GM19397 (cell line): ENCODE measurements at regions not wholly inside any gene's neighbourhood (a gene's known extent, or its start where the extent isn't known, plus 50 kb on each side); places are given as distances from the start of the nearest gene placed in this dataset.

Experiments
- ATAC-seq: cut with Tn5 transposase; IDR thresholded peaks from one replicate; pipeline ENCODE4 v1.9.1; 2021; ENCODE audit warnings: mild to moderate bottlenecking, moderate library complexity; ENCODE audit not compliant: unreplicated experiment

DNA sequence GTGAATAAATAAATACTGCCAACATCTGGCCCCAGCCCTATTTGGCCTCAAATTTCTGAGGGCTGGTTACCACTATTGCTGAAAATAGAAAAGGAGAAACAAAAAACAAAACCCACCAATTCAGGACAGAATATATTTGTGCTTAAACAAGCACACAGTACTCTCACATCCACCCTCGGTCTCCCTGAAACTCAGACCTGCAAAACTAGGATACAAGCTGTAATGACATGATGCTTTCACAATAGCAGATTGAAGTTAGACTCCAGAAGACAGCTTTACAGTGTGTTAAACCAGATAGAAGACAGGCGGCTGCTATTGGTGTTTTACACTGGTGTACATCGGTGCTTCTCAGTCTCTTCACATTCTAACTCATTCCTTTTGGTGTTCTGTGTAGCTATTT, 214.9 kb upstream of the DMRT1 start:
- ATAC-seq: no peak

DNA sequence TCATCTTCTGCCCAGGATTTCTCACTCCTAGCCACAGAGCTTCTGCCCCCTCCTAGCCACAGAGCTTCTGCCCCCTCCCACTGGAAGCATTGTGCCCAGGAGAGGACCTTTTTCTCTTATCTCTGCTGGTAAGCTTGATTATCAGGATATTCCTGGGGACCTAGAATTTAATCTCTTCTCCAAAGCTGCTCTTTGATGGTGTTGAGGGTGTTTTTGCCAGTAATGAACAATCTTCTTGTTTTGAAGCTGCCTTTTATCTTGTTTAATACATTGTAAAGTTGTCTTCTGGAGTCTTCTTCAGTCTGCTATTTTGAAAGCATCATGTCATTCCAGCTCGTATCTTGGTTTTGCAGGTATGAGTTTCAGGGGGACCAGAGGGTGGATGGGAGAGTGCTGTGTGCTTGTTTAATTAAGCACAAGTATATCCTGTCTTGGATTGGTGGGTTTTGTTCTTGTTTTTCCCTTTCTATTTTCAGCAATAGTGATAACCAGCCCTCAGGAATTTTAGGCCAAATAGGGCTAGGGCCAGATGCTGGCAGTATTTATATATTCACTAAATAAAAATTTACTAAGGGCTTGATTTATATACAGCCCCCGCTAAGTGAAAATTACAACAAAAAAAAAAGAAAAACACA, 214.0 kb upstream of the DMRT1 start:
- no peak for ATAC-seq

DNA sequence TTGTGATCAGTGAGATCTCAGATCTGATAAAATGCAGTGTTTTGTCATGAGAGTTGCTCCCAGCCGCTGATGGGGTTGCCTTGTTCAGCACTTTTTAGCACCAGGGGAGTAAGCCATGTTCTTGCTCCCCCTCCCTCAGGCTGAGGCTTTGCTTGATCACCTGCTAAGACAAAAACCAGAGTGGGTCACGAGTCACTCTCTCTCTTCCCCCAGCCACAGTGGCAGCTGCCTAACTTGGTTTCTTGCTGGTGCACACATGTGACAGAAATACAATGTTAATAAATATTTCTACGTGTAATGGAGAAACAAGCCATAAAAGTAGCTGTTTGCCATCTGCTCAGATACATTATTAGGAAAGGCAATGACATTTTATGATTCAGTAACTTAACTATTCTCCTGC, 212.4 kb upstream of the DMRT1 start:
- no peak for ATAC-seq

DNA sequence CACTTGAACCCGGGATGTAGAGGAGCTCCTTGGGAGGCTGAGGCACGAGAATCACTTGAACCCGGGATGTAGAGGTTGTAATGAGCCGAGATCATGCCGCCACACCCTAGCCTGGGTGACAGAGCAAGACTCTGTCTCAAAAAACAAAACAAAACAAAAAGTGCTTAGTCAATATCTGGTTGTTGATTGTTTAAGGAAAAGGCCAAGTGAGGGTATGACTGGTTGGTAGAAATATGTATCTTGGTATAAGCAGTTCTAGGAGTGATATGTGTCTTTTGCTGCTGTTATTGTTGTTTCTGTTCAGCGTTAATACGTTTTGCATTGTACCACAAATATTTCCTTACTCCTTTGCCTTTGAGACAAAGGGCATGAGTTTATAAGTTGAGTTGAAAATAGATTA, 210.7 kb upstream of the DMRT1 start:
- ATAC-seq: no peak

DNA sequence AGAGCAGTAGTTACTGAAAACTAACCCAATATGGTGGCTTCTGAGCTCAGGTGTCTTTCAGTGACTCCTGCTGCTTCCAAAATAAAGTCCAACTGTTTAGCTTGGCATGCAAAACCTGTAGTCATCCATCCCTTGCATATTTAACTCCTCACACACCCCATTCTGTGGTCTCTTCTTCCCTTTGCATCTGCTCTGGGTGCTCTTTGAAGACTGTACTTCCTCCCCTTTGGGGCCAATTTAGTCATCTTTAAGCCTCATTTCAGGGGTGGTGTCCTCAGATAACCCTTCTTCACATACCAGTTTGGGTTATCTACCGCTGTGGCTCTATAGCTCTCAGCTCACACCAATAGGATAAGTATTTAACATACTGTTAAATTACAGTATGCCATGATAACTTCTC, 209.9 kb upstream of the DMRT1 start:
- no peak for ATAC-seq

DNA sequence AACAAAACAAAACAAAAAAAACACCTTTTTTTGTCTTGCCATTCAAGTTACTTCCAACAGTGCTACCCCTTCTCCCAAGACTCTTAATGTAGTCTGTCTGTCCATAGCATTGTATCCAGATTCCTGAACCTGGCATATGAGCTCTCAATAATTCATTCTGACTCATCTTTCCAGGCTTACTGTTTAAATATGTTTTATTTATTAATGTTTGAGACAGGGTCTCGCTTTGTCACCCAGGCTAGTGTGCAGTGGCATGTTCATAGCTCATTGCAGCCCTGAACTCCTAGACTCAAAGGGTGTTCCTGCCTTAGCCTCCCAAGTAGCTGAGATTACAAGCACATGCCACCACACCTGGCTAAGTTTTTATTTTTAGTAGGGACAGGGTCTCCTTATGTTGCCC, 208.0 kb upstream of the DMRT1 start:
- ATAC-seq: no peak

DNA sequence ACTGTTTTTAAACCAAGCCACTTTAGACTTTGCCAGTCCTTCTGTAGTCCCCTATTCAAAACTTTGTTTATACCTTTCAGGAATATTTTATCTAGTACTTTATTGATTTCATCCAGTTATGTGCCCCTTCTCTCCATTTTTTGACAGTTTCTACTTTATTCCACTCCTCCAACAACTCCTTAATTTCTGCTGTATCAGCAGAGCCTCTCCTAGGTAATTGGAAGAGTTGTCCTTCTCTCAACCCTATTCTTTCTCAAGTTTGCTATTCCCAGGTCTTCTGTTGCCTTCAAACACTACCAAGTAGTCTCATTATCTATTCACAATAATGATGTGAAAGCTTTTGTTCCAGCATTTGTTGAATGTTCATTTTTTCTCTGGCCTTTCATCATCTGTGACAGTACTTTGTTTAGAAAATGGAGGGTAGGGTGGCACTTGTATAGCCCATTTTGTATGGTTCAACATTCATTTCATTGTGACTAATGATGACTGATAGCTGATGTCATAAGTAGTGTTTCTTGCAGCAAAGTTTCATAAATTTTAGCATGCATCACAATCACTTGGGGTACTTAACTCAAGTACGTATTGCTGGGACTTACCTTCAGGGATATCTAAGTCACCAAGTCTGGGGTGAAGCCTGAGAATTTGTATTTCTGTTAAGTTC, 204.4 kb upstream of the DMRT1 start:
- ATAC-seq: no peak

DNA sequence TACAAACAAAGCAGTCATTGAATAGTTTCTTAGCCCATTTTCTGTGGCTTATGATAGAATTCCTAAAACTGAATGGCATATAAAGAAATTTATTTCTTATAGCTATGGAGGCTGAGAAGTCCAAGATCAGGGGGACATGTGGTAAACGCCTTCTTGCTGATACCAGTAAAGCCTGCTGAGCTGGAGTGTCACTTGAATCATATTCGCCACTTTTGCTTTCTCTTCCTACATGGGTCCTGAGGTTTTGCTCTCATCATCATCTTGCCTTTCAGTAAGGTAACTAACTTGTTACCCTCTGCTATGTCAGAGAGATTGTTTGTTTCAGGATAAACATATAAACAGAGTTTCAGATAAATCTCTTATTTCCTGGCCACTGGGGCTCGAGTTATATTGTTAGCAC, 203.3 kb upstream of the DMRT1 start:
- no peak for ATAC-seq

DNA sequence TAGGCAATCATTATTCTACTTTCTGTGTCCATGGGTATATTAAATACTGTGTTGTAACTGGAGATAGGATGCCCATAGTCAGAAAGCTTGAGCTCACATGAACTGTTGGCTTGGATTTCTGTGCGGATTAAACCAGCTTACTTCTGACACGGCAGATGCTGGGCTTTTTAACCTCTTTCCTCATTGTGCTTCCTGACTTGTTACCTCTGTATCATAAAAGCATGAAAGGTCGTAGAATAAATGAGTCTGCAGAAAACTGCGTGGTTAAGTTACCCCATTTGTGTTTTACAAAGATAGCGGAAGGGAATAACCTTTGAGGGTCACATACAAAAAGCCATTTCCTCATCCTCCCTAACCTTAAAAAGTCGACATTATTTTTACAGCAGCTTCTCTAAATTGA, 199.5 kb upstream of the DMRT1 start:
- ATAC-seq: no peak

DNA sequence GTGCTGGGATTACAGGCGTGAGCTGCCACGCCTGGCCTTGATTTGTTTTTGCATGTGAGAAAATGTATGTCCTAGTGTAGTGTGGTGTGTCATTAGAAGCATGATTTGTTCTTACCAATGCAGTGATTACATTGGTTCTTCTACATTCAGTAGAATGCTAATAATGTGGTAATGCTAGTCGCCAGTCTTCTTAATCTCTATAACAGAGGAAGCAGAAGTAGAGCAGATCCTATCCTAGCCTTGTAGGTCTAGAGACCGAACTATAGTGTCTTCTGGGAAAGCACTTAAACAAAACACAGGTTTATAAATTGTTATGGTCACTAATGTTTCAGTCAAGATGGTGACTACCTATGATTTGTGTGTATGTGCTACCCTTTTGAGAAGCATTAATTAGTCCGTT, 197.5 kb upstream of the DMRT1 start:
- ATAC-seq: no peak

DNA sequence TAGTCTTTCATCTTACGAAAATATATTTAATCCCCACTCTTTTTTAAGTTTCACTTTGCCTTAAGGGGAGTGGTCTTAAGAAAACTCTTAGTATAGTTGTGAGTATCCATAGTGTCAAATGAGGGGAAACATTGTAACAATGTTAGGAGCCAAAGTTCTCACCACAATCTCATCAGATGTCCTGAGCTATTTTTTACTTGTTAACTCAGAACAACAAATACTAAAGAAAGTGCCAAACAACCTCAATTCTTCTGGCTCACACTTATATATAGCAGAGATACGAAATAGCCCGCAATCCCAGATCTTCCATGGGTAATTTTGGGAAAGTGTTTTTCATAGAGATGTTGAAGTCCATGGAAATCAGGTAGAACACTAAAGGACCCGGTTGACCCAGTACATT, 194.0 kb upstream of the DMRT1 start:
- ATAC-seq: no peak

DNA sequence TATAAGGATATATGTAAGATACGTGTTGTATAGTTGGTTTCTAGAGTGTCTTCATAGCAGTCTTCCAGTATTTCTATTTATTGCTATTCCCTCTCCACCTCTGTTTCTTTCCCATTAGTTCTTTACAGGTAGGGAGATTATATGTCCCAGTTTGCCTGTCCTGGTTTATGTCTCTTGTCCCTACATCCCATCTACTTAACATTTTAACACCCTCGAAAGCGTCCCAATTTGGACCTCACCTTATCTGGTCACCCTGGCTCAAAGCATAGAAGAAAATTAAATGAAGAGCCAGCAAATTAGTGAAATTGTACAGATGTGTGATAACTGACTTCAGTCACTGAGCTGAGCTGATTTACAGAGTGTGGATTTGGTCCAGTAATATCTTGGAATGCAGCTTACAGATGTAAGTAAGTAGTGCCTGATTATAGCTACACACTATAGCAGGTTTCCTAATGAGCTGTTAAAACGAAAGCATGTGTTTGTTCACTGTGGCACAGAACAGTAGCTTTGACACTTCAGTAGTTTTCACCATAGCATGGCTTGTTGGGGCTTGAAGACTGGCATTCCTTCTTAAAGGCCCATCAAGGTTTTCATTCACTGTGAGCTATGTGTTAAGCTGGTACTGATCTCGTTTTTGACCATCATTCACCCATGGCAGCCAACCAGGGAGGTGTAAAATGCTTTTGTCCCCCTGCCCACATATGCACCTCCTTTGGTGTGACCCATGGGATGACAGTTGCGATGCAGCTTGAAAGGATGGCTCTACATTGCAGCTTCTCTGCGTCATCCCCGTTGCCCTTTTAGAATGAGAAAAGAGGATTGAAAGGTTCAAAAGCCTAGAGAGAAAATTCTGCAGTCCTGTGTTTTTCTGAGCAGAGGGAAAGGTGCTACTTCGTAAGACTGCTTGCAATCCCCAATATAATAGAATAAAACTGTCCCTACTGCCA, 192.1 kb upstream of the DMRT1 start:
- no peak for ATAC-seq

DNA sequence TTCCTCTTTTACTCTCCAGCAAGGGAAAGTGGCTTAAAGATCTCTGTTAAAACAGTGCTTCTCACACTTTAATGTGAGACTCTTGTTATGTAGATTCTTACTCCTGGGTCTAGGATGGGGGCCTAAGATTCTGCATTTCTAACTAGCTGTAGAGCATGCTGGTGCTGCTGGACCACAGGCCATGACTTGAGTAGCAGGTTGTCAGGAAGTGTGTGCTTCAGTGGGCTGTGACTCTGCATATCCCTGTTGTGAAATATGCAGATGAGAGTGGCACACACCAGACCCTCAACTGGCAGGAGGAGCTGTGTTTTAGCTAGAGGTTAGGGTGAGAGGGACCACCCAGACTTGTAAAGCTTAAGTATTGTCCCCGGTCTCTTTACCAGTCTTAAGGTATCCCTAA, 191.1 kb upstream of the DMRT1 start:
- no peak for ATAC-seq

DNA sequence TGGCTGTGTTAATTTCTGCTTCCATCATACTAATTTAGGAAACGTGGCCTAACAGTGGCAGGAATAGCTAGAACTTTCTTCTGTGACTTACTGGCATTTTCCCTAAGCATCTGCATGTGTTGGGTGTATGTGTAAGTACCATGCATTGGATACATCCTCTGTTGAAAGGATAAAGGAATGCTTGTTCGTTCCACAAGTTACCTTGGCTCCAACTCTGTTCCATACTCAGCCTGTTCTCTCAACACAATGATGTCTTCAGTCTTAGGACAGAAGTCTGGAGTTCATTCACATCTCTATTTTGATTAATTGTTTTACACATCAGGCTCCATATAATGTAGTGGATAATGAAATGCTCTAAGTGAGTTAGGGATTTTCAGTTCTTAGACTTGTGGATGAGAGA, 190.1 kb upstream of the DMRT1 start:
- ATAC-seq: no peak

DNA sequence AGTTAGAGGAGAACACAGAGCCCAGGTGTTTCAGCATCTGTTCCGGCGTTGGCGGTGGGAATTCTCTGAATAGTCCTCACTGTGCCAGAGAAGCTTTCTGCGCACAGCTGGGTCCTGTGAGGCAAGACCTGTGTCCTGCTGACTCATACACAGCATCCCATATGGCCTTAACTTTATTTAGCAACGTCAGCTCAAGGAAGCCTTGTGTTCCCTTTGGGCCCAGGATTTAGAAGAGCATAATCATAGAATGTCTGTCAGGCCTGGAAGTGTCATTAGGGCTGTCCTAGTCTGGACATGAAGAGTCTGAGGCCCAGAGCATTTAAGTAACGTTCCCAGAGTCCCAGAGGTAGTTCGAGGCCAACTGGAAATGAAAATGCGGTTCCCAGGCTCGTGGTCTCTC, 188.6 kb upstream of the DMRT1 start:
- ATAC-seq: no peak

DNA sequence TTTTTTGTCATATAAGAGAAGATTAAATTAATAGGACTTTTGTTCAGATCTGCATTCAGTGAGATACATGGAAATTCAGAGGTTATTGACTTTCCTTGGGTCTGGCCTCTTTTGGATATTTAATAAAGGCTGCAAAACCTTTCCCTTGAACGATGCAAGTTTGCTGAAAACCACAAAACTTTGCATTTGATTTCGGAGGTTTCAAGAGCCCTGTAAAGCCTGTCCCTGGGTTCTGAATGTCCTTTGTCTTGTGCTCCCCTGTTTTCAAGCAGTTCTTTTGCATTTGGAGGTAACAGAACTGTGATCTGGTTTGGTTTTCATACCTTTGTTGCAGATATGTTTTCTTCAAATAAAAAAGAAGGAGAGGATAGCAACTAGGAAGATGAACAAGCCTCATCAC, 188.1 kb upstream of the DMRT1 start:
- no peak for ATAC-seq

DNA sequence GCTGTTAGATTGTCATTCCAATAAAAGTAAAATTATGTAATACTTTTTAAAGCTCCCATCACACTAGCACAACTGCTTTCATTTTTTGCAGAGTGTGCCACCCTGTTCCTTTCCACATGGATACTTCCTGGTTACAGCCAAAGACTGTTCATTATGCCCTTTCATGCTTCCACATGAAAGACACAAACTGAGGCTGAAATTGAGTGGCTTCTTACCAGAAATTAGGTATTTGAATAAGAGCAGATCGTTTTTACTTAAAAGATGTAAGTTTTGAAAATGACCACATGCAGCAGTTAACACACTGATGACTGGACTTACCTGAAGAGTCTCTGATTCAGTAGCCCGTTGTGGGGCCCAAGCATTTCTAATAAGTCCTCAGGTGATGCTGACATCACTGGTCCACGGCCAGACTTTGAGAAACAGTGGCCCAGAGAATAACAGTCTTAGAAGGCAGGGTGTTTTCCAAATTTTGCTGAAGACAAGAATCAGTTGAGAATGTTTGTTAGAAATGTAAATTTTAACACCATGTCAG, 187.6 kb upstream of the DMRT1 start:
- ATAC-seq: no peak

DNA sequence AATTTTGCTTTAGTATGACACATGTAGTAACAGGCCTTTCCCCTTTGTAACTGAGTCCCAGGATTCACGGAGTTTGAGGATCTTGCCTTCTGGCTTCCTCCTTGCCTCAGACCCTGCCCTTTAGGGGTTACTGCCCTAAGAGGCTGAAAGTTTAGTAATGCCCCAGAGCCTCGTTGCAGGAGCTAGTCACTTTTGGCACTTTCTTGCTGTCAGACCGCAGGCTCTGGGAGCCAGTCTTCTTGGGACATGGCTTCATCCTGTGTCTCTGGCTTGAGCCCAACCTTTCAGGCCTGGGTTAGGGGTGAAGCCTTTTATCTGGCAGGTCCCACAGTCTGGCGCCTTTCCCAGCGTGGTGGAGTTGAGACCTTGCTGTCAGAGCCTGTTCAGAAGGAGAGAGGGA, 185.6 kb upstream of the DMRT1 start:
- no peak for ATAC-seq

DNA sequence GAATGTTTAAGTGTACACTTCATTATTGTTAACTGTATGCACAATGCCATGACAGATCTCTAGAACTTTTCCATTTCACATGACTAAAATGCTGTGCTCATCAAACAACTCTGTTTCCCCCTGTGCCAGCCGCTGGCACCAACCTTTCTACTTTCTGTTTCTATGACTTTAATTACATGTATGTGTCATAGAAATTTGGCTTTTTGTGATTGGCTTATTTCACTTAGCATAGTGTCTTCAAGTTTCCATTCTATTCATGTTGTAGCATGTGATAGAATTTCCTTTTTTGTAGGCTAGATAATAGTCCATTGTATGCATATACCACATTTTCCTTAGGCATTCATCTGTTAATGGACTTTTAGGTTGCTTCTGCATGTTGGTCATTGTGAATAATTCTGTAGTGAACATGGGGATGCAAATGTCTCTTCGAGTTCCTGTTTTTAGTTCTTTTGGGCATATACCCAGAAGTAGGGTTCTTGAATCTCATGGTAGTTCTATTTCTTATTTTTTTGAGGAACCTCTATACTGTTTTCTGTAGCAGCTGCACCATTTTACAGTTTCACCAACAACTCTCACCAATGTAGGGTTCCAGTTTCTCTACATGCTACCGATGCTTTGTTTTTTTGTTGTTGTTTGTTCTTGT, 184.4 kb upstream of the DMRT1 start:
- ATAC-seq: no peak

DNA sequence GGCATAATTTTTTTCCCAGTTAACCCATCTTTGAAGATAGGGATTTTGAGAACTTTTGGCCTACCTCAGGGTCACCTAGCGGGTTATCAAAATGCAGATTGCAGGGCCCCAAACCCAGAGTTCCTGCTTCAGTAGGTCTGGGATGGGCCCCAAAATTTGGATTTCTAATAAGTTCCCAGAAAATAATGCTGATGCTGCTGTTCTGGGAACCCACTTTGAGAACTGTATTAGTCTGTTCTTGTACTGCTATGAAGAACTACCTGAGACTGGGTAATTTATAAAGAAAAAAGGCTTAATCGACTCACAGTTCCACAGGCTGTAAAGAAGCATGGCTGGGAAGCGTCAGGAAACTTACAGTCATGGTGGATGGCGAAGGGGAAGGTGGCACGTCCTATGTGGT, 182.2 kb upstream of the DMRT1 start:
- ATAC-seq: no peak

DNA sequence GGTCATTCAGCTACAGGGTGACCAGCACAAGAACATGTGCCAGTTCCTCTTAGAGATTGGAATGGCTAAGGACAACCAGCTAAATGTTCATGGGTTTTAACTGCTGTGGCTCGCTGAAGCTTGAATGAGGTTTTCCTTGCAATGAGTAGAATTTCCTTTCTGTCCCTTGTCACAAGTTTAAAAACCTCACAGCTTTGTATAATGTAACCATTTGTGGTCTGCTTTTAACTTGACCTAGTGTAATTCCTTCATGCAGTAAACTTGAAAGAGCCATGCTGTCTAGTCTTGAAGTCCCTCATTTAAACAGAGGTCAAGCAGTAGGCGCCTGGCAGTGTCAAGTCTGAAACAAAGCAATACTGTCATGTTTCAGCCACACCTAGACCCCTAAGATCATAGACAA, 181.3 kb upstream of the DMRT1 start:
- ATAC-seq: no peak
